Left ventricle myocardium inferior (tissue), 1 donor: ENCODE measurements at regions not wholly inside any gene's neighbourhood (a gene's known extent, or its start where the extent isn't known, plus 50 kb on each side); places are given as distances from the start of the nearest gene placed in this dataset.
"Not testable (repeated sequence)": the region's sequence is repeated elsewhere in the genome, so short reads cannot be mapped to it uniquely, and the experiment has no call there.

Experiments used
- DNase-seq: peaks from one replicate; pipeline ENCODE4 v3.0.0-alpha.2; 2020
- H3K27ac ChIP-seq: fragments of 200-600 bp; replicated peaks from 2 replicates; pipeline ENCODE4 v1.8.0; 2021
- H3K27me3 ChIP-seq: fragments of 200-600 bp; 2 replicates; pipeline ENCODE4 v1.8.0; 2021; ENCODE audit warnings: low read depth
- H3K36me3 ChIP-seq: fragments of 200-600 bp; 2 replicates; pipeline ENCODE4 v1.8.0; 2021
- H3K4me1 ChIP-seq: fragments of 200-600 bp; 2 replicates; pipeline ENCODE4 v1.8.0; 2021
- H3K4me3 ChIP-seq: fragments of 200-600 bp; 2 replicates; pipeline ENCODE4 v1.8.0; 2021; ENCODE audit warnings: mild to moderate bottlenecking, moderate library complexity
- H3K9me3 ChIP-seq: fragments of 200-600 bp; replicated peaks from 2 replicates; pipeline ENCODE4 v1.8.0; 2021
- intact Hi-C: fragments of 100-400 bp; cut with micrococcal nuclease; formaldehyde crosslinking; loops from one replicate; pipeline ENCODE4 v1.11.0; 2022
- TF ChIP-seq, protein P1 (sequence below): fragments of 200-600 bp; IDR thresholded peaks from 2 replicates; pipeline ENCODE4 v1.8.0; 2021; ENCODE audit warnings: antibody characterized with exemption, mild to moderate bottlenecking, borderline replicate concordance
- donor health status: DM: no; HTN: yes; CAD: no; lungs with severe emphysema.

DNA sequence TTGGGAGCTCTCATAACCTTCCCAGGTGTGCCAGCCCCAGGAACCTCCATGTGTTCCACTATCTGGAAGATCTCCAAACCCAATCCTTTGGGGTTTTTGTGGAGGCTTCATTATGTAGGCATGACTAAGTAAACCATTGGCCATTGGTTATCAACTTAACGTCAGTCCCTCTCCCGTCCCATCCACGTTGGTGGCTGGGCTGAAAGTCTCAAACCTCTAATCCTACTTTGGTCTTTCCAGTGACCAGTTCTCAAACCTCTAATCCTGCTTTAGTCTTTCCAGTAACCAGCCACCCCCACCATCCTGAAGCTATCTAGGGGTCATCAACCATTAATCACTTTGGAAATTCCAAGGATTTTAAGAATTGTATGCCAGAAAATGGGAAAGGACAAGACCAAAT is 704.7 kb upstream of the TMEFF2 start:
- Histone ChIP-seq H3K27me3 (no peaks in the 10 kb centered on the region), H3K4me3 (no peak overlapping the region), H3K36me3 (no peaks in the 10 kb centered on the region), H3K9me3 (peaks cover 2% of the 10 kb centered on the region), H3K4me1 (no peaks in the 10 kb centered on the region), H3K27ac (no peak overlapping the region)
- intact Hi-C loops = no loop called here
- DNase-seq = no peak
- TF ChIP-seq, protein P1, sequence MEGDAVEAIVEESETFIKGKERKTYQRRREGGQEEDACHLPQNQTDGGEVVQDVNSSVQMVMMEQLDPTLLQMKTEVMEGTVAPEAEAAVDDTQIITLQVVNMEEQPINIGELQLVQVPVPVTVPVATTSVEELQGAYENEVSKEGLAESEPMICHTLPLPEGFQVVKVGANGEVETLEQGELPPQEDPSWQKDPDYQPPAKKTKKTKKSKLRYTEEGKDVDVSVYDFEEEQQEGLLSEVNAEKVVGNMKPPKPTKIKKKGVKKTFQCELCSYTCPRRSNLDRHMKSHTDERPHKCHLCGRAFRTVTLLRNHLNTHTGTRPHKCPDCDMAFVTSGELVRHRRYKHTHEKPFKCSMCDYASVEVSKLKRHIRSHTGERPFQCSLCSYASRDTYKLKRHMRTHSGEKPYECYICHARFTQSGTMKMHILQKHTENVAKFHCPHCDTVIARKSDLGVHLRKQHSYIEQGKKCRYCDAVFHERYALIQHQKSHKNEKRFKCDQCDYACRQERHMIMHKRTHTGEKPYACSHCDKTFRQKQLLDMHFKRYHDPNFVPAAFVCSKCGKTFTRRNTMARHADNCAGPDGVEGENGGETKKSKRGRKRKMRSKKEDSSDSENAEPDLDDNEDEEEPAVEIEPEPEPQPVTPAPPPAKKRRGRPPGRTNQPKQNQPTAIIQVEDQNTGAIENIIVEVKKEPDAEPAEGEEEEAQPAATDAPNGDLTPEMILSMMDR = no peak

GRCh38 chr2:192893976-192894375 is 699.2 kb upstream of the TMEFF2 start:
- intact Hi-C loops, H3K9me3 ChIP-seq, H3K4me1 ChIP-seq, H3K27ac ChIP-seq, DNase-seq, H3K27me3 ChIP-seq, H3K36me3 ChIP-seq, H3K4me3 ChIP-seq: not testable (repeated sequence)

DNA sequence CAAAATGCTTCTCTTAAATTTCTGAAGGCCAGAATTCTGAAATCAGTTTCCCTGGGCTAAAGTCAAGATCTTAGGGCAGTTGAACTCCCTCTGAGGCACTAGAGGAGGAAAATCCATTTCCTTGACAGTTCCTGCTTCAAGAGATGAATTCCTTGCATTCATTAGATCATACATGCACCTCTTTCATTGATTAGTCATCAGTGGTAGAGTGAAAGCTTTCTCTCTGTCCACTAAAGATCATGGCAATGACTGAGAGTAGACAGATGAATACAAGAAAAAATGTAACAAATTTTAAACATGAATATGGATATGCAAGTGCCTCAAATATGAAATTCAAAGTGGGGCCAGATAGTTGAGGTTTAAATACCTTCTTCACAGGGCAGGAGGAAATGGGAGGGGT is 693.4 kb upstream of the TMEFF2 start:
- intact Hi-C loops = no loop called here

GRCh38 chr2:192887337-192887736 is 692.6 kb upstream of the TMEFF2 start:
- no peaks in the 10 kb centered on the region for H3K27me3 ChIP-seq
- H3K36me3 ChIP-seq = no peaks in the 10 kb centered on the region
- H3K4me3 ChIP-seq = no peak overlapping the region
- TF ChIP-seq, protein P1 = no peak
- no peak for DNase-seq
- H3K4me1 ChIP-seq = no peaks in the 10 kb centered on the region
- intact Hi-C loops = no loop called here
- no peak overlapping the region for H3K27ac ChIP-seq
- H3K9me3 ChIP-seq = no peaks in the 10 kb centered on the region

More for the DNA sequence above, 693.4 kb upstream of the TMEFF2 start:
- Histone ChIP-seq H3K27ac (no peak overlapping the region), H3K9me3 (no peaks in the 10 kb centered on the region), H3K36me3 (no peaks in the 10 kb centered on the region), H3K4me3 (no peak overlapping the region), H3K27me3 (no peaks in the 10 kb centered on the region), H3K4me1 (no peaks in the 10 kb centered on the region)
- TF ChIP-seq, protein P1 = no peak
- no peak for DNase-seq

DNA sequence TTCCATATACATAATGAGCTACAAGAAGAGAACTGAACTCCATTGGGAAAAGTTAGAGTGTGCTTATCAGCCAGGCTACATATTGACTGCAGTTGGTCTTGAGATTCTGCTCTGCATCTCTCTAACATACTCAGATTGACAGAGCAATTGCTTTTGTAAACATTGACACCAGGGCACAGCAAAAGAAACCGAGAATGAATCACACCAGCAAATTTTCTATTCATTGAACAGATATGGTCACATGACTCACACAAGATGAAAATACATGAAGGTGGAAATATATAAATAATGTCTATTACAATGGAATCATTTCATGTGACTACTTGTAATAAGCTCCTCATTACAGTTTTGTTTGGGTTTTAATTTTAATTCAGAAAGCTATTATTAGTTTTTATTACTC is 691.9 kb upstream of the TMEFF2 start:
- Histone ChIP-seq H3K36me3 (no peaks in the 10 kb centered on the region), H3K4me3 (no peak overlapping the region), H3K27me3 (no peaks in the 10 kb centered on the region), H3K9me3 (no peaks in the 10 kb centered on the region), H3K4me1 (no peaks in the 10 kb centered on the region), H3K27ac (no peak overlapping the region)
- TF ChIP-seq, protein P1 = no peak
- intact Hi-C loops = no loop called here
- no peak for DNase-seq

DNA sequence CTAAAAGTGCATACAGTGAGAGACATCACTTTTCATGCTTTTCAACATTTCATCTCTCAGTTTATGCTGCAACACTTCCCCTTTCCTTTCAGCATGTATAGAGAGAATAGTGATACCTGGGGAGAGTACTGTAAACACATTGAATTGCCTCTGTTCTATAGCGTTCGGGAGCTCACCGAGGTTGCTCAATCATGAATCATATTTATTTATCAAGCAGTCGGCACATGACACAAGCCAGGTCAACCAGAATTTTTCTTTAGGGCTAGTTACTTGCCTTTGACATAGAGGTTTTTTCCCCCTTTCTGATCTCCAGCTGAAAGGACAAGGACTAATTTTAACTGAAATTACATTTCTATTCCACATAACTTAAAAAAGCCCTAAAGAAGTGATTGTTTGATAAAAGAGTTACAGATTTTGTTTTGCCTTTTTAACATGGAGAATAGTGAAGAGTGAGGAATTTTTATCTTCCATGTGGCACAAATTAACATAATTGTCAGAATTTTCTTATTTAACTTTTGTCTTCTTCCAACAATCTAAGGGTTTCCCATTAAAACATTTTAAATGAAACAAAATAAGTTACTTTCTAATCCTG is 690.9 kb upstream of the TMEFF2 start:
- Histone ChIP-seq H3K9me3 (no peaks in the 10 kb centered on the region), H3K27ac (no peak overlapping the region), H3K4me1 (no peaks in the 10 kb centered on the region), H3K27me3 (no peaks in the 10 kb centered on the region), H3K4me3 (no peak overlapping the region), H3K36me3 (no peaks in the 10 kb centered on the region)
- intact Hi-C loops = no loop called here
- DNase-seq = no peak
- TF ChIP-seq, protein P1 = no peak
